HG02623 (cell line): ENCODE measurements at regions not wholly inside any gene's neighbourhood (a gene's known extent, or its start where the extent isn't known, plus 50 kb on each side); places are given as distances from the start of the nearest gene placed in this dataset.
"Not testable (repeated sequence)": the region's sequence is repeated elsewhere in the genome, so short reads cannot be mapped to it uniquely, and the experiment has no call there.

ENCODE experiments used
- ATAC-seq: cut with Tn5 transposase; IDR thresholded peaks from one replicate; pipeline ENCODE4 v1.9.1; 2021; ENCODE audit warnings: moderate library complexity; ENCODE audit not compliant: unreplicated experiment

DNA sequence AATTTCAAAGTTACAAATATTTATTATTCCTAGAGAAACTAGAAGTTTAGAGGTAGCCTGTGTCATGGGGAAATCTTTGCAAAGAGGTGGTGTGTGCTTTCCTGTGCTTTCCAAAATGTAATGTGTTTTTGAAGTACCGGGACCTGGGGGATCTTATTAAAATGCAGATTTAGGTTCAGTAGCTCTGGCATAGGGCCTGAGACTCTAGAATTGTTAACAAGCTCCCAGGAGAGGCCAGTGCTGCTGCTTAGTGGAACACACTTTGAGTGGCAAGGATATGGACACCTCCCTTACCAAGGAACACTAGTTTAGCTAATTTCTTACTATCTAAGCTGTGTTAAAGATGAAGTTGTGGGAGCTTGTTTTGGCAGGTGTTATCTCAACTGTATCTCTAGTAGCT is 428.9 kb downstream of the VGLL3 start:
- ATAC-seq, result no peak

GRCh38 chr3:86561215-86561614 is 429.7 kb downstream of the VGLL3 start:
- ATAC-seq, result no peak

DNA sequence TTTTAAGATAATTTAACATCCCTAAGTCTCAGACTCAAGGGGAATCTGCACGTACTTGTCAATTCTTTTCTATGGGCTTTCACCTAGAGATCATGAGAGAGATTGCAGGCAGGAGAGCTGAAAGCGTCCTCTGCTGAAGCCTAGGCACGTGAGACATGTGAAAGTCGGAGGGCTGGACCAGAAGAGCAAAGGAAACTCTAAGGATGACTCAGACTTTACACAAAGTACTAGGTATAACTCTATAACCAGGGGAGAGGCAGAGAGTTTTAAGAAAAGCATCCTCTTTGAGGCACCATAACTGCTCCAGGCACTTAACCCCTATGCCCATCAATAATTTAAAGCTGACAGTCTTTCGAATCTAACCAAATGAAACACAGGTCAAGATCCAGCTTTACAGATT is 436.6 kb downstream of the VGLL3 start:
- ATAC-seq, result no peak

- ATAC-seq, result no peak
These were observed 443.3 kb downstream of the VGLL3 start for GRCh38 chr3:86547692-86548091.

DNA sequence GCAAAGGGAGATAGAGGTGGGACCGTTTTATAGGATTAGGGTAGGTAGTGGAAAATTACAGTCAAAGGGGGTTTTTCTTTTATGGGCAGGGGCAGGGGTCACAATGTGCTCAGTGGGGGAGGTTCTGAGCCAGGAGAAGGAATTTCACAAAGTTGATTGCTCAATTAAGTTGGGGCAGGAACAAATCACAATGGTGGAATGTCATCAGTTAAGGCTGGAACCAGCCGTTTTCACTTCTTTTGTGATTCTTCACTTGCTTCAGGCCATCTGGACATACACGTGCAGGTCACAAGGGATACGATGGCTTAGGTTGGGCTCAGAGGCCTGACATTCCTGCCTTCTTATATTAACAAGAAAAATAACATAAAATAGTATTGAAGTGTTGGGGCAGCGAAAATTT is 453.8 kb downstream of the VGLL3 start:
- ATAC-seq, result no peak

- no peak for ATAC-seq
These were observed 471.1 kb downstream of the VGLL3 start for GRCh38 chr3:86519819-86520218.

GRCh38 chr3:86481636-86482035 is 509.3 kb downstream of the VGLL3 start:
- no peak for ATAC-seq

GRCh38 chr3:86481031-86481430 is 509.9 kb downstream of the VGLL3 start:
- ATAC-seq, result no peak

DNA sequence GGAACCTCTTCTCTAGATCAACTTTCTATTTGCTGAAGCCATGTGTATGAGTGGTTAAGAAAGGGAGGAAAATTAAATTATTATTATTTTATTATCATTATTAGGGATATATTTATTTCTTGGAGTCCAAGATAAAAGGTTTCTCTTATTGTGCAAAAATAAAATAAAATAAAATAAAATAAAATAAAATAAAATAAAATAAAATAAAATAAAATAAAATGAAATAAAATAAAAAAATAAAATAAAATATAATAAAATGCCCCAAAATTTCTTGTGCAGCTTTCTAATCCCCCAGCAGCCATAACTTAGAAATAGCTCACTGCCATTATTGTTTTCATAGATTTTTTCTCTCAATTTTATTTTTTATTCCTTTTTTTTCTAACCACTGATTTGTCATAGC is 526.8 kb downstream of the VGLL3 start:
- ATAC-seq, result no peak

DNA sequence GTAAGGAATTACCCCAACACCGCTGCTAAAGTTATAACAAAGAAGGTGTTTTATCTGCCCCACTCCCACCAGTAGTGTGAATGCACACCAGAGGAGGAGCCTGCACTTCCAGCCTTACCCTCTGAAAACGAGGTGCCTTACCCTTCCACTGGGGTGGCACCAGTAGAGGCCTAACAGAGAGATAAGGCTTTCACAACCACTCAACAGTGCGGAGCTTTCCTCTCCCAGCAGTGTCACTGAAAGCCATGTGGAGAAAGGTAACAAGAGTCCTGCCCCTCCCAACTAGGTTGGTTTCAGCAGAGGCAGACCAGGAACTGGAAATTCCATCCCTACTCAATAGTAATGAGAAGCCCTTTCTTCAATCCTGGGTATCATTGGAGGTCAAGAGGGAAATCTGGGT is 539.2 kb downstream of the VGLL3 start:
- ATAC-seq, result no peak

DNA sequence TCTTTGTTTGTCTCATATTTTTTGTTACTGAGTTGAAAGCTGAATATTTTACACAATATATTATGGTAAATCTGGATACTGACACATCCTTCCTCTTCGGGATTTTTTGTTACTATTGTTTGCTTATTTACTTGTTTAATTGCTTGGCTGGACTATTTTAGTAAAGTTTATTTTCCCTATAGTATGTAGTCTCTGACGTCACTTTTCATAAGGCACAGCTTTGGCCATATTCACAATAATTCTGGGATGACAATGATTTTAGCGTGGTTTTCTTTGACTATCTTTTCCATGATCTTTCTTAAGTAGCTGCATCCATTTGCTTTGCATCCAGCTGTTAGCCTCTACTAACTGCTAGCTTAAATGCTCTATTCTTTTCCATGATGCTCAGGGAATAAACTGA is 552.4 kb downstream of the VGLL3 start:
- no peak for ATAC-seq

GRCh38 chr3:86427343-86427742 is 563.6 kb downstream of the VGLL3 start:
- ATAC-seq, result no peak

DNA sequence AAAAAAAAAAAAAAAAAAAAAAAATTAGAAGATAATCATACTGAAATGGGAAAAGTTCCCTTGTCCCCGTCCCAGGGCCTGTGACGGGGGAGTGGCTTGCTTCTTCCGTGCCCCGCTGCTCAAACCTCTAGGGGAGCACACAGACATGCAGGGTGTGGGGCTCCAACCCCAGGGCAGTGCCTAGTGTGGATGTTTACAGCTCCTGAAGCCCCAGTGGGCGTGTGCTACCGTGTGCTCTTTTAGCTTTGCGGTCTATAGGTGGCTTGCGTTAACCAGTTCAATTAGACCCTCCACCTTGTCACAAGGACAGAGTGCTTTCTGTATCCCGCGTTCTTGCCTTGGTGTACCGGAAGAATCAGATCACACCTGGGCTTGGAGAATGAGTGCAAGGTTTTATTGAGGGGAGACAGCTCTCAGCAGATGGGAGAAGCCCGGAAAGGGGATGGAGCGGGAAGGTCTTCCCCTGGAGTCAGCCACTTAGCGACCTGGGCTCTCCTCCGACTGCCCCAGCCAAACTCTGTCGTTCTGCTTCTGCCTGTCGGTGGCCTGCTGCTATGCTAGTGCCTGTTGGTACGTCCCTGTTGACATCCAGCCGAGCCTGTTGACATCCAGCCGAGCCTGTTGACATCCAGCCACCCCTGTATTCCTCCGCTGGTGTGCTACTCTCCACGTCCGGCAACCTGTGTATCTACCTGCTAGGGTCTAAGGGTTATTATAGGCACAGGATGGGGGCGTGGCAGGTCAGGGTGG is 569.8 kb downstream of the VGLL3 start:
- no peak for ATAC-seq

GRCh38 chr3:86418861-86419260 is 572.1 kb downstream of the VGLL3 start:
- no peak for ATAC-seq

DNA sequence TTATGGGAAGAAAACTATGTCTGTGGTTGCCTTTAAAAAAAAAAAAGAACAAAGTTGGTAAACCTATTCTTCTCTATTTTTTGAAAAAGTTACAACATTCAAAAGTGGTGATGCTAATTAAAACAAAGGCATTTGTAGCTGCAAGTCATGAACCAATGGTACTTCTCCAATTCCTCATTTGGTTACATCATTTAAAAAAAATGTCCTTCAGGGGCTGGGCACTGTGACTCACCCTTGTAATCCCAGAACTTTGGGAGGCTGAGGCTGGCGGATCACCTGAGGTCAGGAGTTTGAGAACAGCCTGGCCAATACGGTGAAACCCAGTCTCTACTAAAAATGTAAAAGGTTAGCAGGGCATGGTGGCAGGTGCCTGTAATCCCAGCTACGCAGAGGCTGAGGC is 574.6 kb downstream of the VGLL3 start:
- no peak for ATAC-seq

DNA sequence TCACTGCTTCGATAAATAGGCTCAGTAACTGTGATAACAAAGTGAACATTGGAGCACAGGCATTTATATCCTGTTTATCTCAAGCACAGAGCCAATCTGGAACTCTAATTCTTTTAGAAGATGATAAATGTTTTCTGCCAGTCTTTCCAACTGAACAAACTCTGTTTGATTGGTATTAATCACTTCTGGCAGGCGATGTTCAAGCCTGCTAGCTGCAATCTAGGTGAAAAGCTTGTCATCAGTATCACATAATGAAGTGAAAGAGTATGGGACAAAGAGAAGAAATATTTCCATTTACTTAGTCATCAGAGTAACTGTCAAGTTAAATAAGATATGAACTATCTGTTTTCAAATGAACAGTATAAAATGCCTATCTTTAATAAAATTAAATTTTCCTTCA is 577.3 kb downstream of the VGLL3 start:
- no peak for ATAC-seq

GRCh38 chr3:86410587-86410986 is 580.4 kb downstream of the VGLL3 start:
- ATAC-seq, result no peak

DNA sequence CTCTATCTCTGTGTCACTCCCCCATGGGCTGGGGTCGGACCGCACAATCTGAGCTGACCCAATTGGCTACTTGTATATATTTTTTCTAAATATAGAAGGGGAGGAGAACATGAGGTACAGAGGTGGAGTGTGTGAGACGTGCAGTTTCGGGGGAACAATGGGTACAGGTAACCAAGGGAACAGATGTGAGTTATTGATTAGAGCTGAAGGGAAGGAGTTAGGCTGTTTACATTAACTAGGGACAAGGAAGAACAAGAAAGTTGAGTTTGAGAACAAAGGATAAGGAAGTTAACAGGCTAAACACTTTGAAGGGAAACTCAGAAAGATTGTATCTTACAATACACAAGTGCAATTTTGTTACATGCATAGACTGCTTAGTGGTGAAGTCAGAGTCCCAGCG is 601.2 kb downstream of the VGLL3 start:
- not testable (repeated sequence) for ATAC-seq

DNA sequence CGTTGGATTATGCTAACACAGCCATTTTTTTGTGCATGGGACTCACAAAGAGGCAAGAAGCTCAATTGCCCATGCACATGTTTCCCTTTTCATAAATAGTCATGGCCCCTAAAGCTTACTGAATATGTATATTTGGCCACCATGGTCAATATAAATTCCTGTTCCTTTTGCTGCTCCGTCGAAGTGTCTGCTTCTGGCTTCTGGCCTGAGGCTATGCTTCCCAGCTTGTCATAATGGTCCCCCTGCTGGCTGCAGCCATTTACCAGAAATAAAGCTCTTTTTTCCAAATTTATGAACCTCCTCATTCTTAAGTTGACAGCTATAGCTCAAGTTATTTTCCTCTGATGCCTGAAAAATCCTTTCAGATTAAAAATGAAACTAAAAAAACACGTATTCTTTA is 602.1 kb downstream of the VGLL3 start:
- ATAC-seq, result no peak

GRCh38 chr3:86382556-86382955 is 608.4 kb downstream of the VGLL3 start:
- no peak for ATAC-seq

DNA sequence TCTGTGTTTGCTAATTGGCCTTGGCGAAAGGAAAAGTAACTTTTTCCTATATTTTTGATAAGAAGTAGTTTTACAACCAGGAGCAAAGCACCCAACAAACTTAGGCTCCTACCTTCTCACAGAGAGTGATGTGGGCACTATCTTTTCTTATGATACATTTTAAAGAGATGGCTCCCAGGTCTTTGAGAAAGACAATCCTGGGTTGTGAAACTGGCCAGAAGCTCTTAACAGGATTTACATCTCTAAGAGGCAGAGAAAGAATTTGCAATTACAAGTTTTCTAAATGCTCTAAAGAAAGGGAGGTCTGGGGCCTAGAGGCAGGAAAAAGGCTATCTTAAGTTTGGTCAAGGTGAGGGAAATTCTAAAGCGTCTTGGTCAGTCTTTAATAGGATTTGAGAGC is 609.7 kb downstream of the VGLL3 start:
- no peak for ATAC-seq

GRCh38 chr3:86379280-86379679 is 611.7 kb downstream of the VGLL3 start:
- no peak for ATAC-seq

- ATAC-seq, result no peak
These were observed 612.1 kb downstream of the VGLL3 start for GRCh38 chr3:86378829-86379228.
